GM12878 (cell line): ENCODE measurements at regions not wholly inside any gene's neighbourhood (a gene's known extent, or its start where the extent isn't known, plus 50 kb on each side); places are given as distances from the start of the nearest gene placed in this dataset.

Experiments
- ATAC-seq: fragments of 200-7000 bp; cut with Tn5 transposase; 3 replicates; pipeline ENCODE4 v1.9.1; 2020; ENCODE audit warnings: mild to moderate bottlenecking, moderate library complexity
- BruUV-seq: library from RNA; stranded (reverse); fragments of 400-500 nt; replicated peaks from 2 replicates; lab custom pipeline; 2021; lab: Mats Ljungman, UMichigan
- CTCF ChIA-PET: fragments of 300-600 bp; sonication (Branson Sonifier 250); formaldehyde crosslinking; extraction: SDS; loops from one replicate; lab custom pipeline; 2021; ENCODE audit warnings: inconsistent platforms; lab: Yijun Ruan, JAX
- POLR2A ChIA-PET: fragments of 350-600 bp; formaldehyde crosslinking; extraction: SDS; loops from one replicate; lab custom pipeline; 2021; ENCODE audit warnings: inconsistent platforms; lab: Charles Lee
- RAD21 ChIA-PET: fragments of 300-600 bp; sonication (Branson Sonifier 250); formaldehyde crosslinking; loops from one replicate; lab custom pipeline; 2023; ENCODE audit warnings: antibody characterized with exemption; ENCODE audit not compliant: unreplicated experiment; lab: Charles Lee
- SMC1A ChIA-PET: fragments of 300-600 bp; sonication (Branson Sonifier 250); formaldehyde crosslinking; loops from one replicate; lab custom pipeline; 2023; ENCODE audit not compliant: unreplicated experiment, uncharacterized antibody; lab: Charles Lee
- DNase-seq: peaks from one replicate; pipeline ENCODE4 v3.0.0-alpha.2; 2011; ENCODE audit warnings: low read depth, low spot score
- FAIRE-seq: peaks from 3 replicates; lab custom pipeline; 2011; peaks lifted over from hg19 to GRCh38; lab: Jason Lieb, UNC
- H2AFZ ChIP-seq: 2 replicates; pipeline ENCODE4 v1.6.0; 2011; ENCODE audit warnings: low read depth, low read length, control low read depth; ENCODE audit not compliant: control insufficient read depth
- H3K27ac ChIP-seq: 2 replicates; pipeline ENCODE4 v1.5.1; 2011; ENCODE audit warnings: control low read depth; ENCODE audit not compliant: control insufficient read depth, insufficient read depth
- H3K27me3 ChIP-seq, 2 experiments: replicated peaks in 1 of 2; 2 replicates each; pipeline versions ENCODE4 v1.6.0 to v1.6.1; 2011; ENCODE audit warnings: low read length in 1 of 2; ENCODE audit not compliant: control insufficient read depth in 2 of 2, insufficient read depth in 2 of 2
- H3K36me3 ChIP-seq, 2 experiments: 2 replicates each; pipeline ENCODE4 v1.5.1; 2011; ENCODE audit warnings: low read length in 1 of 2; ENCODE audit not compliant: control insufficient read depth in 2 of 2, insufficient read depth in 2 of 2
- H3K4me1 ChIP-seq: 2 replicates; pipeline ENCODE4 v1.6.1; 2011; ENCODE audit warnings: mild to moderate bottlenecking, low read length, moderate library complexity, mixed read lengths; ENCODE audit not compliant: control insufficient read depth, insufficient read depth
- H3K4me2 ChIP-seq: 2 replicates; pipeline ENCODE4 v1.6.0; 2011; ENCODE audit warnings: control low read depth; ENCODE audit not compliant: control insufficient read depth, insufficient read depth
- H3K4me3 ChIP-seq: fragments of 200-600 bp; sonication (generic); 2 replicates; pipeline ENCODE4 v1.5.1; 2016
- H3K79me2 ChIP-seq: 2 replicates; pipeline ENCODE4 v1.6.0; 2011; ENCODE audit warnings: low read length; ENCODE audit not compliant: control insufficient read depth, insufficient read depth
- H3K9ac ChIP-seq: 2 replicates; pipeline ENCODE4 v1.8.0; 2011; ENCODE audit warnings: low read length, control low read depth, mixed read lengths; ENCODE audit not compliant: control insufficient read depth, insufficient read depth
- H3K9me3 ChIP-seq: replicated peaks from 3 replicates; pipeline ENCODE4 v1.5.1; 2011; ENCODE audit warnings: mild to moderate bottlenecking, low read length; ENCODE audit not compliant: control insufficient read depth, insufficient read depth
- H4K20me1 ChIP-seq: 2 replicates; pipeline ENCODE4 v1.6.0; 2011; ENCODE audit not compliant: control insufficient read depth, insufficient read depth
- ATF7 ChIP-seq: fragments of 450-650 bp; IDR thresholded peaks from 2 replicates; pipeline ENCODE4 v1.6.1; 2016; ENCODE audit warnings: low read depth, mild to moderate bottlenecking
- CHD2 ChIP-seq: IDR thresholded peaks from 2 replicates; pipeline ENCODE4 v1.6.1; 2011; ENCODE audit warnings: low read depth, low read length, improper control_type of control experiment, borderline replicate concordance
- EED ChIP-seq: sonication (generic); IDR thresholded peaks from 2 replicates; pipeline ENCODE4 v1.6.1; 2016; ENCODE audit warnings: antibody characterized with exemption, low read depth
- ESRRA ChIP-seq: IDR thresholded peaks from 2 replicates; pipeline ENCODE4 v1.6.1; 2012; ENCODE audit warnings: mild to moderate bottlenecking, low read length, improper control_type of control experiment
- ETV6 ChIP-seq, 2 experiments: fragments of 450-650 bp in 1 of 2; IDR thresholded peaks in 1 of 2; conservative IDR thresholded peaks in 1 of 2; 2 replicates each; pipeline ENCODE4 v1.6.1; 2014; ENCODE audit warnings: antibody characterized with exemption in 1 of 2, borderline replicate concordance in 1 of 2, low read depth in 1 of 2, mild to moderate bottlenecking in 1 of 2, moderate library complexity in 1 of 2
- GABPA ChIP-seq: IDR thresholded peaks from 2 replicates; pipeline ENCODE4 v1.6.1; 2014; ENCODE audit warnings: antibody characterized with exemption, low read depth, mild to moderate bottlenecking, inconsistent platforms
- HDGF ChIP-seq: fragments of 450-650 bp; IDR thresholded peaks from 2 replicates; pipeline ENCODE4 v1.6.1; 2016; ENCODE audit warnings: antibody characterized with exemption
- MYC ChIP-seq: IDR thresholded peaks from 2 replicates; pipeline ENCODE4 v1.6.1; 2011; ENCODE audit warnings: mild to moderate bottlenecking, low read length, moderate library complexity, inconsistent platforms; ENCODE audit not compliant: insufficient read depth, insufficient replicate concordance, insufficient read length, severe bottlenecking
- NFYA ChIP-seq: IDR thresholded peaks from 2 replicates; pipeline ENCODE4 v1.6.1; 2011; ENCODE audit warnings: low read depth, mild to moderate bottlenecking, low read length, improper control_type of control experiment, borderline replicate concordance
- NR2F1 ChIP-seq: fragments of 450-650 bp; conservative IDR thresholded peaks from 2 replicates; pipeline ENCODE4 v1.6.1; 2017; ENCODE audit warnings: mild to moderate bottlenecking
- POU2F2 ChIP-seq: IDR thresholded peaks from 3 replicates; pipeline ENCODE4 v1.6.1; 2011; ENCODE audit warnings: low read depth, mild to moderate bottlenecking, low read length, borderline replicate concordance
- RBBP5 ChIP-seq: fragments of 200-600 bp; sonication (generic); conservative IDR thresholded peaks from 2 replicates; pipeline ENCODE4 v1.6.1; 2016
- SMAD5 ChIP-seq: IDR thresholded peaks from 2 replicates; pipeline ENCODE4 v1.6.1; 2016; ENCODE audit warnings: antibody characterized with exemption, low read depth
- SREBF1 ChIP-seq: IDR thresholded peaks from 2 replicates; pipeline ENCODE4 v1.6.1; 2012; ENCODE audit warnings: mild to moderate bottlenecking, low read length
- ZNF24 ChIP-seq: fragments of 450-650 bp; IDR thresholded peaks from 2 replicates; pipeline ENCODE4 v1.6.1; 2017; ENCODE audit warnings: antibody characterized with exemption, mild to moderate bottlenecking
- ZNF384 ChIP-seq: IDR thresholded peaks from 2 replicates; pipeline ENCODE4 v1.6.1; 2012; ENCODE audit warnings: low read depth, mild to moderate bottlenecking, low read length, improper control_type of control experiment, borderline replicate concordance
- ZSCAN29 ChIP-seq: fragments of 450-650 bp; IDR thresholded peaks from 2 replicates; pipeline ENCODE4 v1.6.1; 2017; ENCODE audit warnings: mild to moderate bottlenecking, moderate library complexity
- WGBS: methylation state at CpG from one replicate; pipeline ENCODE4 v1.1.6; 2016; ENCODE audit warnings: low lambda C conversion rate; ENCODE audit not compliant: insufficient replicate concordance, insufficient coverage; ENCODE audit errors: missing lambda C conversion rate; 5-methylcytosine and 5-hydroxymethylcytosine counted together
- in situ Hi-C: fragments of 300-500 bp; cut with MboI; formaldehyde crosslinking; loops from 9 replicates; pipeline ENCODE4 v1.14.3; 2018; ENCODE audit warnings: mixed read lengths
- intact Hi-C: fragments of 100-400 bp; cut with micrococcal nuclease; formaldehyde crosslinking; loops from one replicate; pipeline ENCODE4 v1.14.2; 2022; ENCODE audit not compliant: unreplicated experiment
- TF ChIP-seq, protein P1 (sequence below): IDR thresholded peaks from 2 replicates; pipeline ENCODE4 v1.6.1; 2011; ENCODE audit warnings: low read depth, mild to moderate bottlenecking, low read length, moderate library complexity, borderline replicate concordance; ENCODE audit errors: extremely low read depth
- TF ChIP-seq, protein P2 (sequence below): fragments of 450-650 bp; formaldehyde crosslinking; IDR thresholded peaks from 2 replicates; pipeline ENCODE4 v1.5.0; 2022; ENCODE audit warnings: mild to moderate bottlenecking, missing genetic modification characterization

- TF ChIP-seq CHD2 (no peak), ZNF24 (no peak), ATF7 (no peak)
- TF ChIP-seq, protein P1, sequence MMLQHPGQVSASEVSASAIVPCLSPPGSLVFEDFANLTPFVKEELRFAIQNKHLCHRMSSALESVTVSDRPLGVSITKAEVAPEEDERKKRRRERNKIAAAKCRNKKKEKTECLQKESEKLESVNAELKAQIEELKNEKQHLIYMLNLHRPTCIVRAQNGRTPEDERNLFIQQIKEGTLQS: no peak
Measured at GRCh38 chr20:51258582-51259165, 235.8 kb upstream of the KCNG1 start (continued).

DNA sequence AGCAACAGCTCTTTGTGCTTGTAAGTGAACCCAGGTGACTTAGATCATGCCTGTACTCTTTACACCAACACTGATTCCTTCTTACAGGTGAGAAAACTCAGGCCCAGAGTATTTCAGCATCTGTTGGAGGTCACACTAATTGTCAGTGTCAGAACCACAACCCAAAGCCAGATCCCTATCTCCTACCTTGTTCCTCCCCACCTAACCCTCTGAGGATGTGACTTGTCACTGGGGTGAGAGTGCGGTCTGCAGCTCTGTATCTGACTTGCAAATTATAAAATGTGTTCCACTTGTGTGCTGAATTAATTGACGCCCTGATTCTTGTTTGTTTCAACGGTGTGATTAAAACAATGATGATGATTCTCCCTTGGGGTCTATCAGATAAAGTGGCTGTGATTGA lies 232.5 kb upstream of the KCNG1 start:
- H3K9ac ChIP-seq: no peak overlapping the region
- no peaks in the 10 kb centered on the region for H3K4me1 ChIP-seq
- H3K27me3 ChIP-seq: peaks cover 0 to 1% of the 10 kb centered on the region in 2 experiments; a peak in 2 of 4 replicates
- 15% methylated on average over 3 of the region's 3 CpGs for WGBS
- no peaks in the 10 kb centered on the region for H4K20me1 ChIP-seq
- no peak overlapping the region for H2AFZ ChIP-seq
- no peaks in the 10 kb centered on the region for H3K36me3 ChIP-seq
- BruUV-seq: no TSS peak
- no peak for FAIRE-seq
- ATAC-seq: no peak
- ChIA-PET RAD21 (no interaction called here), CTCF (interaction anchor here (0.6 to 1.7 kb wide), 3 partner anchors 22 to 722 kb away, joined by 3 to 4 read pairs (median 4); no protein-coding TSS in a partner anchor), POLR2A (no interaction called here), SMC1A (no interaction called here)
- H3K27ac ChIP-seq: no peak overlapping the region
- no peak overlapping the region for H3K4me2 ChIP-seq
- DNase-seq: no peak
- no peaks in the 10 kb centered on the region for H3K79me2 ChIP-seq
- H3K9me3 ChIP-seq: no peaks in the 10 kb centered on the region
- in situ Hi-C loops (no loop called here), intact Hi-C loops (no loop called here)
- H3K4me3 ChIP-seq: no peak overlapping the region
- TF ChIP-seq POU2F2 (no peak), RBBP5 (no peak), MYC (no peak), NFYA (no peak), HDGF (no peak), ZSCAN29 (no peak), GABPA (no peak), ZNF24 (no peak), EED (no peak), NR2F1 (no peak), ESRRA (no peak), ETV6 (conservative IDR thresholded peaks at IDR 0.05 in 1 of 2, IDR thresholded peaks at IDR 0.05 in 1 of 2; ENCODE audit: borderline replicate concordance in 1 of 2, low read depth in 1 of 2) (no peak), ZNF384 (no peak), SREBF1 (no peak), SMAD5 (no peak)
- TF ChIP-seq, protein P2, sequence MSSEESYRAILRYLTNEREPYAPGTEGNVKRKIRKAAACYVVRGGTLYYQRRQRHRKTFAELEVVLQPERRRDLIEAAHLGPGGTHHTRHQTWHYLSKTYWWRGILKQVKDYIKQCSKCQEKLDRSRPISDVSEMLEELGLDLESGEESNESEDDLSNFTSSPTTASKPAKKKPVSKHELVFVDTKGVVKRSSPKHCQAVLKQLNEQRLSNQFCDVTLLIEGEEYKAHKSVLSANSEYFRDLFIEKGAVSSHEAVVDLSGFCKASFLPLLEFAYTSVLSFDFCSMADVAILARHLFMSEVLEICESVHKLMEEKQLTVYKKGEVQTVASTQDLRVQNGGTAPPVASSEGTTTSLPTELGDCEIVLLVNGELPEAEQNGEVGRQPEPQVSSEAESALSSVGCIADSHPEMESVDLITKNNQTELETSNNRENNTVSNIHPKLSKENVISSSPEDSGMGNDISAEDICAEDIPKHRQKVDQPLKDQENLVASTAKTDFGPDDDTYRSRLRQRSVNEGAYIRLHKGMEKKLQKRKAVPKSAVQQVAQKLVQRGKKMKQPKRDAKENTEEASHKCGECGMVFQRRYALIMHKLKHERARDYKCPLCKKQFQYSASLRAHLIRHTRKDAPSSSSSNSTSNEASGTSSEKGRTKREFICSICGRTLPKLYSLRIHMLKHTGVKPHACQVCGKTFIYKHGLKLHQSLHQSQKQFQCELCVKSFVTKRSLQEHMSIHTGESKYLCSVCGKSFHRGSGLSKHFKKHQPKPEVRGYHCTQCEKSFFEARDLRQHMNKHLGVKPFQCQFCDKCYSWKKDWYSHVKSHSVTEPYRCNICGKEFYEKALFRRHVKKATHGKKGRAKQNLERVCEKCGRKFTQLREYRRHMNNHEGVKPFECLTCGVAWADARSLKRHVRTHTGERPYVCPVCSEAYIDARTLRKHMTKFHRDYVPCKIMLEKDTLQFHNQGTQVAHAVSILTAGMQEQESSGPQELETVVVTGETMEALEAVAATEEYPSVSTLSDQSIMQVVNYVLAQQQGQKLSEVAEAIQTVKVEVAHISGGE (CRISPR knock-in tag): no peak
- TF ChIP-seq, all 136 proteins: peak for 0
